ENCODE measurements at regions not wholly inside any gene's neighbourhood (a gene's known extent, or its start where the extent isn't known, plus 50 kb on each side); places are given as distances from the start of the nearest gene placed in this dataset.

- no peaks in the 10 kb centered on the region for H3K36me3 Mint-ChIP-seq (ENCODE audit: low read depth)
- no peak overlapping the region for H3K27ac Mint-ChIP-seq
- H3K9me3 Mint-ChIP-seq: peaks cover 9% of the 10 kb centered on the region
- ATAC-seq (ENCODE audit: low read depth): no peak
- H3K27me3 Mint-ChIP-seq: no peaks in the 10 kb centered on the region
- no peak overlapping the region for H3K4me3 Mint-ChIP-seq
- ChIA-PET POLR2A (no interaction called here), CTCF (no interaction called here)
- no peaks in the 10 kb centered on the region for H3K4me1 Mint-ChIP-seq
- no peak for TF ChIP-seq CTCF (IDR thresholded peaks at IDR 0.05)
- intact Hi-C loops (cut with micrococcal nuclease): no loop called here
- DNase-seq: no peak
Observed at GRCh38 chr5:6806668-6807067, 93.4 kb downstream of the TENT4A start.

DNA sequence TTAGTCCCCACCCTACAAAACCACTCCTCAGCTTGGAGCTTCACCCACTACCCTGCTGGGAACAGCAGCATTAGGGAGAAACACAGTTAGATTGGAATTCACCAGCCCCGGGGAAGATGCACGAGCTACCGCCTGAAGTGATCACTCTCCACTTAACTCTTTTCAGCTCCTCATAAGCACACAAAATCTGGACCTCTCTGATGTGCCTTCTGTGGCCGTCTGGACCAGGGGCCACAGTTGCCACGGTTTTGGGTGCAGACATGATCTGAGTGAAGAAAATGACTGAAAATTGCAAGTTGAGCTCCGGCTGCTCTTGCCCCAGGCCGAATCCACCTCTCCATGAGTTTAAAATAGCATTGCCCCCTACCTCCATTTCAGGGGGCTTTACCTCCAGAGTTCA lies 95.2 kb downstream of the TENT4A start:
- H3K27me3 Mint-ChIP-seq: no peaks in the 10 kb centered on the region
- no peak for ATAC-seq (ENCODE audit: low read depth)
- POLR2A ChIA-PET: no interaction called here
- H3K9me3 Mint-ChIP-seq: peaks cover 9% of the 10 kb centered on the region
- TF ChIP-seq CTCF (IDR thresholded peaks at IDR 0.05): no peak
- DNase-seq: no peak
- no peak overlapping the region for H3K4me3 Mint-ChIP-seq
- intact Hi-C loops (cut with micrococcal nuclease): no loop called here
- no peaks in the 10 kb centered on the region for H3K36me3 Mint-ChIP-seq (ENCODE audit: low read depth)
- H3K4me1 Mint-ChIP-seq: no peaks in the 10 kb centered on the region
- H3K27ac Mint-ChIP-seq: no peak overlapping the region
- CTCF ChIA-PET: no interaction called here

DNA sequence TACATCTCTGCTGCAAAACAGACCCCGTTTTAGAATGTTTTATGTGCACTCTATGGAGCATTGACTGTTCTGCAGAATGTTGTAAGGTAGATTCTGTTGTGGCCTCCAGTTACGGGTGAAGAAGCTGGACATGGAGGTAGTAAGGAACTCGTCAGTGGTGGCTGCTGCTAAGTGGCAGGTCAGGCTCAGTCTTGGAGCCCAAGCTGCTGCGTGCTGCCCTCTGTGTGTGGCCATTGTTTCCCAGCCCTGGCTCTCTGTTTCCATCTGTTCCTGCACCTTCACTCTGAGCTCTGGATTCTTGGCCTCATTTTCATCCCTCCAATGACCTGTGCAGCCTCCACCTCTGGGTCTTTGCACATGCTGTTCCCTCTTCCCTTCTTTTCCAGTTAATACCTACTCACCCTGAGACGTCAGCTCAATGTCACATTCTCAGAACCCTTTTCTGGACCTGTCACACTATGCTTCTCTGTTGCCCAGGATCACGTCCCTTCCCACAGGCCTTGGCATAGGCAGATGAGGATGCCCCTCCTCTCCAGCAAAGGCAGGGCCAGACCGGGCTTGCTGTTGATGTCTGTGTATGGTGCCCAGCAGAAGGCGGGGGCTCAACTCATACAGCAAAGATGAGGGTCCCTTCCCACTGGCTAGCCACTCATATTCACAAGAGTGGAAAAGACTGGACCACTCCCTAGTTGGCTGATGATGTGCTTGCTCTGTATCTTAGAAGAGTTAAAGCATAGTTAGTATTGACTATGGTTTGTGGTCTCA lies 97.6 kb downstream of the TENT4A start:
- ATAC-seq (ENCODE audit: low read depth) (no peak), DNase-seq (no peak)
- H3K27ac Mint-ChIP-seq: no peak overlapping the region
- no peaks in the 10 kb centered on the region for H3K4me1 Mint-ChIP-seq
- H3K9me3 Mint-ChIP-seq: peaks cover 9% of the 10 kb centered on the region
- intact Hi-C loops (cut with micrococcal nuclease): no loop called here
- CTCF ChIA-PET: no interaction called here
- TF ChIP-seq CTCF (IDR thresholded peaks at IDR 0.05): no peak
- POLR2A ChIA-PET: no interaction called here
- H3K27me3 Mint-ChIP-seq: peaks cover 2% of the 10 kb centered on the region
- no peak overlapping the region for H3K4me3 Mint-ChIP-seq
- H3K36me3 Mint-ChIP-seq (ENCODE audit: low read depth): no peaks in the 10 kb centered on the region

- no peak overlapping the region for H3K4me3 Mint-ChIP-seq
- ATAC-seq (ENCODE audit: low read depth) (no peak), DNase-seq (no peak)
- no peaks in the 10 kb centered on the region for H3K36me3 Mint-ChIP-seq (ENCODE audit: low read depth)
- no peak overlapping the region for H3K27ac Mint-ChIP-seq
- peaks cover 2% of the 10 kb centered on the region for H3K27me3 Mint-ChIP-seq
- TF ChIP-seq CTCF (IDR thresholded peaks at IDR 0.05): no peak
- CTCF ChIA-PET: no interaction called here
- H3K9me3 Mint-ChIP-seq: peaks cover 3% of the 10 kb centered on the region
- POLR2A ChIA-PET: no interaction called here
- intact Hi-C loops (cut with micrococcal nuclease): no loop called here
- H3K4me1 Mint-ChIP-seq: no peaks in the 10 kb centered on the region
Observed at GRCh38 chr5:6812091-6812490, 98.9 kb downstream of the TENT4A start.

- H3K4me3 Mint-ChIP-seq: no peak overlapping the region
- H3K4me1 Mint-ChIP-seq: no peaks in the 10 kb centered on the region
- TF ChIP-seq CTCF (IDR thresholded peaks at IDR 0.05): no peak
- POLR2A ChIA-PET: no interaction called here
- intact Hi-C loops (cut with micrococcal nuclease): no loop called here
- H3K36me3 Mint-ChIP-seq (ENCODE audit: low read depth): no peaks in the 10 kb centered on the region
- H3K9me3 Mint-ChIP-seq: no peaks in the 10 kb centered on the region
- DNase-seq (no peak), ATAC-seq (ENCODE audit: low read depth) (no peak)
- CTCF ChIA-PET: no interaction called here
- H3K27me3 Mint-ChIP-seq: peaks cover 2% of the 10 kb centered on the region
- no peak overlapping the region for H3K27ac Mint-ChIP-seq
Observed at GRCh38 chr5:6812800-6813731, 99.8 kb downstream of the TENT4A start.
